Astrocyte (in vitro differentiated cells and primary cell): ENCODE measurements at regions not wholly inside any gene's neighbourhood (a gene's known extent, or its start where the extent isn't known, plus 50 kb on each side); places are given as distances from the start of the nearest gene placed in this dataset.

Experiments used
- DNase-seq: peaks from one replicate; pipeline ENCODE4 v3.0.0-alpha.2; 2010; ENCODE audit warnings: low read depth
- FAIRE-seq: peaks from 2 replicates; lab custom pipeline; 2011; peaks lifted over from hg19 to GRCh38; lab: Jason Lieb, UNC
- H2AFZ ChIP-seq: 2 replicates; pipeline ENCODE4 v1.6.0; 2012; ENCODE audit warnings: low read depth, low read length, inconsistent platforms
- H3K27ac ChIP-seq: 2 replicates; pipeline ENCODE4 v1.5.1; 2011; ENCODE audit warnings: low read depth, low read length, inconsistent platforms
- H3K27me3 ChIP-seq: 2 replicates; pipeline ENCODE4 v1.6.0; 2011; ENCODE audit warnings: low read length, inconsistent platforms; ENCODE audit not compliant: insufficient read depth
- H3K36me3 ChIP-seq: 2 replicates; pipeline ENCODE4 v1.5.1; 2011; ENCODE audit warnings: low read length, inconsistent platforms; ENCODE audit not compliant: insufficient read depth
- H3K4me1 ChIP-seq: 2 replicates; pipeline ENCODE4 v1.5.1; 2011; ENCODE audit warnings: low read length, inconsistent platforms; ENCODE audit not compliant: insufficient read depth
- H3K4me2 ChIP-seq: 2 replicates; pipeline ENCODE4 v1.6.0; 2012; ENCODE audit warnings: low read length, inconsistent platforms
- H3K4me3 ChIP-seq: 2 replicates; pipeline ENCODE4 v1.5.1; 2011; ENCODE audit warnings: low read depth, mild to moderate bottlenecking, low read length, inconsistent platforms; ENCODE audit not compliant: insufficient read depth
- H3K79me2 ChIP-seq: 2 replicates; pipeline ENCODE4 v1.6.0; 2012; ENCODE audit warnings: mild to moderate bottlenecking, low read length, inconsistent platforms; ENCODE audit not compliant: insufficient read depth
- H3K9ac ChIP-seq: 2 replicates; pipeline ENCODE4 v1.6.0; 2012; ENCODE audit warnings: mild to moderate bottlenecking, low read length, inconsistent platforms
- H3K9me3 ChIP-seq: 2 replicates; pipeline ENCODE4 v1.5.1; 2012; ENCODE audit warnings: low read depth, mild to moderate bottlenecking, low read length, inconsistent platforms; ENCODE audit not compliant: insufficient read depth
- H4K20me1 ChIP-seq: 2 replicates; pipeline ENCODE4 v1.6.0; 2012; ENCODE audit warnings: low read length, inconsistent platforms; ENCODE audit not compliant: insufficient read depth
- H3K27ac Mint-ChIP-seq: one replicate; pipeline ENCODE4 v1.8.0; 2021; ENCODE audit warnings: mild to moderate bottlenecking, mixed read lengths; ENCODE audit not compliant: unreplicated experiment
- H3K27me3 Mint-ChIP-seq: one replicate; pipeline ENCODE4 v1.8.0; 2021; ENCODE audit warnings: low read depth, mixed read lengths; ENCODE audit not compliant: unreplicated experiment
- H3K36me3 Mint-ChIP-seq: one replicate; pipeline ENCODE4 v1.8.0; 2021; ENCODE audit warnings: low read depth, mixed read lengths; ENCODE audit not compliant: unreplicated experiment
- H3K4me1 Mint-ChIP-seq: one replicate; pipeline ENCODE4 v1.8.0; 2021; ENCODE audit warnings: low read depth, mixed read lengths; ENCODE audit not compliant: unreplicated experiment
- H3K4me3 Mint-ChIP-seq: one replicate; pipeline ENCODE4 v1.8.0; 2021; ENCODE audit warnings: mild to moderate bottlenecking, moderate library complexity, mixed read lengths; ENCODE audit not compliant: unreplicated experiment
- H3K9me3 Mint-ChIP-seq: one replicate; pipeline ENCODE4 v1.8.0; 2021; ENCODE audit warnings: mild to moderate bottlenecking, mixed read lengths; ENCODE audit not compliant: unreplicated experiment
- EZH2 ChIP-seq: IDR thresholded peaks from 2 replicates; pipeline ENCODE4 v1.6.1; 2012; ENCODE audit warnings: mild to moderate bottlenecking, low read length, inconsistent platforms; ENCODE audit not compliant: insufficient read depth
- TF ChIP-seq, protein P1 (sequence below): IDR thresholded peaks from 2 replicates; pipeline ENCODE4 v1.5.1; 2011; ENCODE audit warnings: low read depth, mild to moderate bottlenecking, inconsistent platforms, low read length, moderate library complexity; ENCODE audit not compliant: insufficient read depth

DNA sequence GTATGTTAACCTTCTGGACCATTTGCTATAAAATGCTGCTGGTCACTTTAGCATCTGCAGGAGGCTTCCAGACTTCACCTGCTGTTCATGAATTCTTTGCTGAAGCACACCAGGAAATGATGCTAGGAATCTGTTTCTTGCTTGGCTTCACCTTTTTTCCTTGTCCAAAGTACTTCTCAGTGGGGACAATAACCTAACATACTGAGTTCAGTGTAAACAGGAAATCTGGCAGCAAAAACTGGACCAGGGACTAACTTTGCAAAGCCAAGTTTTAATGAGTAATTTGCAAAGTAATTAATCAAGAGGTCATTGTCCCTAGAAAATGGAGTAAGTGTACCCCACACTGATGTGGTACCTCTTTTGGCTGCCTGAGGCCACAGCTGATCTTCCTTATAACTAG is 128.4 kb downstream of the RXFP2 start:
- Mint-ChIP-seq H3K4me1 (no peaks in the 10 kb centered on the region), H3K36me3 (no peaks in the 10 kb centered on the region), H3K27me3 (peaks cover 4% of the 10 kb centered on the region), H3K9me3 (no peaks in the 10 kb centered on the region), H3K27ac (no peak overlapping the region), H3K4me3 (no peak overlapping the region)
- no peak overlapping the region for H3K4me2 ChIP-seq
- no peak overlapping the region for H2AFZ ChIP-seq
- H3K4me1 ChIP-seq: no peaks in the 10 kb centered on the region
- FAIRE-seq: no peak
- H3K27ac ChIP-seq: no peak overlapping the region
- no peak overlapping the region for H3K9ac ChIP-seq
- H3K4me3 ChIP-seq: no peak overlapping the region
- no peaks in the 10 kb centered on the region for H4K20me1 ChIP-seq
- H3K9me3 ChIP-seq: no peaks in the 10 kb centered on the region
- H3K36me3 ChIP-seq: no peaks in the 10 kb centered on the region
- no peak for DNase-seq
- TF ChIP-seq, protein P1, sequence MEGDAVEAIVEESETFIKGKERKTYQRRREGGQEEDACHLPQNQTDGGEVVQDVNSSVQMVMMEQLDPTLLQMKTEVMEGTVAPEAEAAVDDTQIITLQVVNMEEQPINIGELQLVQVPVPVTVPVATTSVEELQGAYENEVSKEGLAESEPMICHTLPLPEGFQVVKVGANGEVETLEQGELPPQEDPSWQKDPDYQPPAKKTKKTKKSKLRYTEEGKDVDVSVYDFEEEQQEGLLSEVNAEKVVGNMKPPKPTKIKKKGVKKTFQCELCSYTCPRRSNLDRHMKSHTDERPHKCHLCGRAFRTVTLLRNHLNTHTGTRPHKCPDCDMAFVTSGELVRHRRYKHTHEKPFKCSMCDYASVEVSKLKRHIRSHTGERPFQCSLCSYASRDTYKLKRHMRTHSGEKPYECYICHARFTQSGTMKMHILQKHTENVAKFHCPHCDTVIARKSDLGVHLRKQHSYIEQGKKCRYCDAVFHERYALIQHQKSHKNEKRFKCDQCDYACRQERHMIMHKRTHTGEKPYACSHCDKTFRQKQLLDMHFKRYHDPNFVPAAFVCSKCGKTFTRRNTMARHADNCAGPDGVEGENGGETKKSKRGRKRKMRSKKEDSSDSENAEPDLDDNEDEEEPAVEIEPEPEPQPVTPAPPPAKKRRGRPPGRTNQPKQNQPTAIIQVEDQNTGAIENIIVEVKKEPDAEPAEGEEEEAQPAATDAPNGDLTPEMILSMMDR: no peak
- TF ChIP-seq EZH2: no peak
- no peaks in the 10 kb centered on the region for H3K79me2 ChIP-seq
- no peaks in the 10 kb centered on the region for H3K27me3 ChIP-seq

DNA sequence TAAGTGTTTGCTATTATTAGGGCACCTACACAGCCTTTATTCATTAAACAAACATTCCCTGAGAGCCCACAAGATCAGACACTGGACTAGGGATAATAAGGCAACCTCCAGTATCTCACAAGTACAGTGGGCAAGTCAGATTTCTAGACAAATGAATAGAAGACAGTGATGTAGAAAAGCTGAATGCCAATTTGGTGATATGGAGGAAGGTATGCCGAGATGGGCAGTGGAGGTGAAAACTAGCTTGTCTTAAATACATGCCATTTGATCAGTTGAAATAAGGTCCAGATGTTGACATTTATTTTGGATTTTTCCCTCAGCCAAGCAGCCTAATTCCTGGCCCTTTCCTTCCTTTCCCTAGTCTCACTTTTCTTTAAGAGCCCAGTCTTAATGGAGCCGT is 130.3 kb downstream of the RXFP2 start:
- Mint-ChIP-seq H3K27ac (no peak overlapping the region), H3K36me3 (no peaks in the 10 kb centered on the region), H3K4me1 (no peaks in the 10 kb centered on the region), H3K27me3 (peaks cover 4% of the 10 kb centered on the region), H3K4me3 (no peak overlapping the region), H3K9me3 (no peaks in the 10 kb centered on the region)
- Histone ChIP-seq H3K9me3 (no peaks in the 10 kb centered on the region), H3K27ac (no peak overlapping the region), H3K4me2 (no peak overlapping the region), H3K36me3 (no peaks in the 10 kb centered on the region), H3K79me2 (no peaks in the 10 kb centered on the region), H2AFZ (no peak overlapping the region), H3K4me1 (no peaks in the 10 kb centered on the region), H4K20me1 (no peaks in the 10 kb centered on the region), H3K9ac (no peak overlapping the region), H3K27me3 (no peaks in the 10 kb centered on the region), H3K4me3 (no peak overlapping the region)
- DNase-seq (no peak), FAIRE-seq (no peak)
- TF ChIP-seq EZH2: no peak
- TF ChIP-seq, protein P1: no peak

DNA sequence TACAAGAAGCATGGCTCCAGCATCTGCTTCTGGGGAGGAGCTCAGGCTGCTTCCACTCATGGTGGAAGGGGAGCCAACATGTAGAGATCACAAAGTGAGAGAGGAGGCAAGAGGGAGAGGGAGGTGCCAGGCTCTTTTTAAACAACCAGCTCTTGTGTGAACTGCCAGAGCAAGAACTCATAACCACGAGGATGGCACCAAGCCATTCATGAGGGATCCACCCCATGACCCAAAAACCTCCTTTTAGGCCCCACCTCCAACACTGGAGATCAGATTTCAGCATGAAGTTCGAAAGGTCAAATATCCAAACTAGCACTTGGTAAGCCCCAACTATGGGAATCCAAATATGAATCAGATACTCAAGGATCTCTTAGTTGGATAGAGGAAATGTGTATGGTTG is 131.2 kb downstream of the RXFP2 start:
- no peaks in the 10 kb centered on the region for H3K4me1 ChIP-seq
- no peaks in the 10 kb centered on the region for H3K9me3 ChIP-seq
- Mint-ChIP-seq H3K27ac (no peak overlapping the region), H3K36me3 (no peaks in the 10 kb centered on the region), H3K4me3 (no peak overlapping the region), H3K4me1 (no peaks in the 10 kb centered on the region), H3K27me3 (peaks cover 3% of the 10 kb centered on the region), H3K9me3 (no peaks in the 10 kb centered on the region)
- H3K27me3 ChIP-seq: no peaks in the 10 kb centered on the region
- no peaks in the 10 kb centered on the region for H3K79me2 ChIP-seq
- DNase-seq: no peak
- H3K4me2 ChIP-seq: no peak overlapping the region
- TF ChIP-seq EZH2: no peak
- TF ChIP-seq, protein P1: no peak
- H2AFZ ChIP-seq: no peak overlapping the region
- H4K20me1 ChIP-seq: no peaks in the 10 kb centered on the region
- H3K4me3 ChIP-seq: no peak overlapping the region
- H3K27ac ChIP-seq: no peak overlapping the region
- no peak overlapping the region for H3K9ac ChIP-seq
- no peak for FAIRE-seq
- H3K36me3 ChIP-seq: no peaks in the 10 kb centered on the region
